ENCODE measurements at regions not wholly inside any gene's neighbourhood (a gene's known extent, or its start where the extent isn't known, plus 50 kb on each side); places are given as distances from the start of the nearest gene placed in this dataset.
"Not testable (repeated sequence)": the region's sequence is repeated elsewhere in the genome, so short reads cannot be mapped to it uniquely, and the experiment has no call there.

DNA sequence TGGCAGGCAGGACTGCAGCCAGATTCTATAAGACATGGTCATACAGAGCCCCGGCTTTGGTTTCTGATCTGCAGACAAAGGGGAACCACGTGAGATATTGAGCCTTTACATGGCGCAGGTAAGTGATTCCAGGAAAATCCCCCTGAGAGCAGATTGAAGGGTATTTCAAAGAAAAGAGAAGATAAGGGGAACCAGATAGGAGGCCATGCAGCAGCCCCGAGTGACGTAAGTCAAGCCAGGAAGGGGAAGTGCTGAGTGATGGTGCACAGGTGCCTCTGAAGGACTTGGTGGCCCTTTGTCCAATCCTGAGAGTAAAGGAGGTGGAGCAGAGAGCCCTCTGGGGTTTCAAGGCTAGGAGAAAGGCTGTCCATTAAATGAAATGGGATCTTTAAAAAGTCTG, 329.0 kb downstream of the ACTR3B start:
- no peak for DNase-seq (ENCODE audit: low read depth)

DNA sequence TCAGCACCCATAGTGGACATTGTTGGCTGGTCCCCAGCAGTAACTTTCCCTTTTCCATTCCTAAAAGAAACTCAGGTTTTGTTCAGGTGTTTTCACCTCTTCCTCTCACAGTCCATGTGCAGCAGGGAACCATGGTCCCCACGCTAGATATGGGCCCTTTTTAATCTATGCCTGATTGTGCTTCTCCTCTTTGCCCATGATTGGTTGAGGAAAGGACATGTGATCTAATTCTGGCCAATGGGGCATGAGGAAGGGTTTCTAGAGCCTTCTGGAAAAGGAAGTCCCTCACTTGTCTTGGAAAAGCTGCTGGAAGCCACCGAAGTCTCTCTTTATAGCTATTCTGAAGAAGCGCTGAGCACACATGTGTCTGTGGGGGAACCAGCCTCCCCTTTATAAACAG, 330.7 kb downstream of the ACTR3B start:
- no peak for DNase-seq (ENCODE audit: low read depth)

DNA sequence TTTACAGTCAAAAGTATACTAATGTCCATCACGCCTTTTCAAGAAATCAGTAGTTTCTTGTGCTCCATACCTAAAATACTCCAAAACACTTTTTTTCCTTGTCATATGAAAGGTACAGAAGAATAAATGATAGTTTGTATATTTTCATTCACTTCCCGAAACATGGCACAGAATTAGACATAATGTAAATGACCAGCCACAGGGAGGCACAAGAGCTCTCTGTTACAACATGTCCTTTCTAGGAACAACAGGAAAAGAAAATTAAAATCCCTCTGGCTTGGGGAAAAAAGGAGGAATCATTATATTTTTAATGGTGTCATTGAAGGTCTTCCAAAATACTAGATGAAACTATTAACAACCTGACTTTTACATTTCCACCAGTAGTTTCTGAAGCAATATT, 331.2 kb downstream of the ACTR3B start:
- DNase-seq (ENCODE audit: low read depth) = no peak

DNA sequence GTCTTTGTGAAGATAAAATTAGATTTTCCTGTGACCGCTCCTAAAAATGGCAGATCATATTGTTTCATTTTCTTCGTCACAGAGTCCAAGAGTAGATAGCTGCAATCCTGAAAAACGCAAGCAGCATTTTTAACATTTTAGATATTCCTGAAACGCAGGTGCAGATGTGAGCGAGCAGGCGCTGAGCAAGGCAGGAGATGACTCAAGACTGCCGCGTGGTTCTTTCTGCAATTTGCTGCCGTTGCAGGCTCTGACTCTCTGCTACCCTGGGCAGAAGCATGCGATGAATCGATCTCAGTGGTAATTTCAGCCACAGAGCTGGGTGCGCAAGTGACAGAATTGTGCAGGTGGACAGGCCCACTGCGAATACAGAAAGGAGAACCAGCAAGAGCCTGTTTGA, 331.9 kb downstream of the ACTR3B start:
- no peak for DNase-seq (ENCODE audit: low read depth)

DNA sequence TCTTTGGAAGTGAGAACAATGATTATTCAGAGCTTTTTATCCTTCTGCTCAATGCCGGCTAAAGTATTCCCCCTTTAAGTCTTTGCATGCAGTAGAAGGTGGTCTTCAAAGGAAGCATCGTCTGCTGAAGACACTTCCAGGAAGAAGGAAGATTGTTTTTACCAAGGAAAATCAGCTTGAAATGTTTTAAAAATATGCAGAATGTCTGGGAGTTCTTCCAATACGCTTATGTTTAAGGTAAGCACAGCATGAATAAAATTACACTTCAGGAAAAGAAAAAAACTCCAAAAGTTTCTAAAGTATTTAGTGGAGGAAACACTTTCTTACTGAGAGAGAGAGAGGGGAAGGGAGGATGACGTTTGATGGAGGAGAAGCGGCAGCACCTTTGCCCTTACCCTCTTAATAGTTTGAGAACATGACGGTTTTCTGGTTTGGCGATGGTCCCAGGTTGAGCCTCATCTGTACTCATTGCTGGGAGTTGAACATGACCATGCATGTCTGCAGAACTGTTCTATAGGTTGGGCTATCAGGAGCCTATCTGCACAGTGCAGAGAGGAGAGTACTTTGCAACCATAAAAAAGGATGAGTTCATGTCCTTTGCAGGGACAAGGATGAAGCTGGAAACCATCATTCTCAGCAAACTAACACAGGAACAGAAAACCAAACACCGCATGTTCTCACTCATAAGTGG, 338.1 kb downstream of the ACTR3B start:
- no peak for DNase-seq (ENCODE audit: low read depth)

DNA sequence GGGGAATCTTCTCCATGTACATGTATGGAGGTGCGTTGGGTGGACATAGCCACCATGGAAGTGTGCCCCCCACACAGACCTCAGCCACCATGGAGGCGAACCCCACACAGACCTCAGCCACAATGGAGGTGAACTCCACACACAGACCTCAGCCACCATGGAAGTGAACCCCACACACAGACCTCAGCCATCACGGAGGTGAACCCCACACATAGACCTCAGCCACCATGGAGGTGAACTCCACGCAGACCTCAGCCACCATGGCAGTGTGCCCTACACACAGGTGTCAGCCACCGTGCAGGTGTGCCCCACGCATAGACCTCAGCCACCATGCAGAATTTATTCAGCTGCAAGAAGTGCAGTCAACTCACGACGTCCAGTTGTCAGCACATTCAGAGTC, 339.7 kb downstream of the ACTR3B start:
- no peak for DNase-seq (ENCODE audit: low read depth)

DNA sequence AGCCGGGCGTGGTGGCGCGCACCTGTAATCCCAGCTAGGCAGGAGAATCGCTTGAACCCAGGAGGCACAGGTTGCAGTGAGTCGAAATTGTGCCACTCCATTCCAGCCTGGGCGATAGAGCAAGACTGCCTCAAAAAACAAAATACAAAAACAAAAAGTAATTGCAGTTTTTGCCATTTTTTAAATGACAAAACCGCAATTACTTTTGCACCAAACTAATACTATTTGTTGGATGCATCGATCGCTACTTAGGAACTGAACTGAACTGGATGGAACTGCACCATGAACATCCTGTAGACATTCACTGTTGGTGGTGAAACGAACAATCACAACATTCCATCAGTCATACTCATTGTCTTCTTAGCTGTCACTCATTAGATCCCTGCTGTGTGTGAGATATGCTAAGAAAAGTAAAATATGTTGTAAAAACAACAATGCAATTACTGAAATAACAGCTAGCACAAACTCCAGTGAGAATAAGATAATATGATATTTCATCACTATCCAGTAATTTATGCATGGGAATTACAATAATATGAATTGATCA, 341.2 kb downstream of the ACTR3B start:
- DNase-seq (ENCODE audit: low read depth) = no peak

DNA sequence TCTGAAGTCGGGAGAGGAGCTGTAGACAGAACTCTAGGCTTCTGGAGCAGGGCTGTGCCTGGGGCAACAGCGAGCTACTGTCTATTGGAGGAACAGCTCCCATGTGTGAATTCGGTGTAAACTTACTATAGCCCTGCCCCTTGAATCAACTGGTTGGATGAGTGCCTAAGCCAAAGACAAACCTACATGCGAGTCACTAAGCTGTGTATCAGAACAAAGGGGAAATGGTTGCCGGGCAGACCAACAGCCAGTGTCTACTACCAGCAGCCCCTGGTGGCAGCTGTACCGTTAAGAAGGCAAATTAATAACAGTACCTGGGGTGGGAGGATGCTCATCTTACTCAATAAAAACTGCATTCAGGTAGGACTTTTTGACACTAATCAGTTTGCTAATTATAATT, 343.6 kb downstream of the ACTR3B start:
- no peak for DNase-seq (ENCODE audit: low read depth)

DNA sequence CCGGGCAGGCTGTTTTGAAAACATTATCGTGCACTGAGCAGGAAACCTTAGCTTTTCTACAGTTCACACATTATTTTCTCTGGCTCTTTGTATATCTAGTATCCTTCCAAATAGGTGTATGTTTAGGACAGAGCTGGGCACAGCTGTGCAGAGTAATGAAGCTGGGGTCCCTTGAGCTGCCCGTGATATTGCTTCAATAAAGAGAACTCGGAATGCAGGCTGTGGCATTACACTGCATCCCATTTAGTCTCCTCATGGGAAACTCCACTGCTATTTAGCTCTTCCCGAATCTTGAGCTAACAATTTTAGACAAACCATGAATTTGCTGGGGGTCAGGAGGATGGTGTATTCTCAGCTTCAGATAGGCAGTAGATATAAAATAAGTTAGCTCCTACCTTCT, 348.3 kb downstream of the ACTR3B start:
- DNase-seq (ENCODE audit: low read depth) = no peak

DNA sequence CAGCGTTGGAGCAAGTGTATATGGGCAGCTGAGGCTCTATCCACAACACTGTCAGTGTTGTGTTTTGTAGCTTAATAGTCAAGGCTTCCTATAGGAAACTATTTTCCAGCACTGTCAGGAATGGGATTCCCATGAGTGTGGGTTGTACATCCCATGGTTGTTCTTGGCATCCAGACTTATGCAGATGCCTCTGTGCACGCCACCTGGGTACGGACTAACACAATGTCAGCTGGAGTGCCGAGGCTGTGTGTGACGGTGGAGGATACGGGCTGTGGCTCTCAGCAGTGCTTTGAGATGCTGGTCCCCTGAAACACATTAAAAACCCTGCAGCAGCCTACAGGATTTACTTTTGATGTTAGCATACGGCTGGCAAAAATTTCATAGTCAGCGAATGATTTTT, 350.0 kb downstream of the ACTR3B start:
- no peak for DNase-seq (ENCODE audit: low read depth)

DNA sequence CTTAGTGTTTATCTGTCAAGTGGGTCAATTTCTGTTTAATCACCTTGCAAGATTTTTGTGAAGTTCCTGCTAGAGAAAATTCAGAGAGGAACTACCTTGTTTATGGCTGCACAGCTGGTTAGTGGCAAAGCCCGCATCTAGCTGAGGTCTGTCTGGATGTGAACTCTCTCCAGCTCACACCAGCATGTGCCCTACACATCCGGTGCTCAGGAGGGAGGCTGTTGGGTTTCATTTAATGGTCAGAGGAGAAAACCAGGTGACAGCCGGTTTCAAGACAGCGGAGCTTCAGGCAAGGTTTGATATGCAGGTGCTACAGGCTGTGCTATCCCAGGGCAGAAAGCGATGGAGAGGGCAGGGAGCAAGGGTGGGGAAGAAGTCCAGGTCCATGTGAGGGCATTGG, 351.1 kb downstream of the ACTR3B start:
- DNase-seq (ENCODE audit: low read depth) = no peak

DNA sequence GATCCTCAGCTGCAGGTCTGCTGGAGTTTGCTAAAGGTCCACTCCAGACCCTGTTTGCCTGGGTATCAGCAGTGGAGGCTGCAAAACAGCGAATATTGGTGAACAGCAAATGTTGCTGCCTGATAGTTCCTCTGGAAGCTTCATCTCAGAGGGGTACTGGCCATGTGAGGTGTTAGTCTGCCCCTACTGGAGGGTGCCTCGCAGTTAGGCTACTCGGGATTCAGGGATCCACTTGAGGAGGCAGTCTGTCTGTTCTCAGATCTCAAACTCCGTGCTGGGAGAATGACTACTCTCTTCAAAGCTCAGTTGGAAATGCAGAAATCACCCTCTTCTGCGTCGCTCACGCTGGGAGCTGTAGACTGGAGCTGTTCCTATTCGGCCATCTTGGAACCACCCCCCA, 362.7 kb downstream of the ACTR3B start:
- not testable (repeated sequence) for DNase-seq (ENCODE audit: low read depth)

DNA sequence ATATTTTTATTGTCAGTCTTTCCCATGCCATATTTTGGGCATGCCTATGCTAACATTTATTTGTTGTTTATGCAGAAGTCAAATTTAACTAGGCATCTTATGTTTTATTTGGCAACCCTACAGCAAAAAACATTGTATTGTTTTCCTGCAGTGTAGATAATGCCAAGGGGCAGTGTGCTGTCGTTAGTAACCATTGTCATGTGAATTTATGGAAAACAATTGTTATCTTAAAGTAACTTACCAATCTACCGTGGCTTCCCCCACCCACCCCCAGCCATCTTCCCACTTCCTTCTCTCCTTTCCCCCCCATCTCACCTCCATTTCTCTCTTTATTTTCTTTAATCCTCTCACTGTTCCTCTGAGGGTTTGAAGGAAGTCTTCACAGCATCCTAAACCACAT, 370.5 kb downstream of the ACTR3B start:
- no peak for DNase-seq (ENCODE audit: low read depth)

DNA sequence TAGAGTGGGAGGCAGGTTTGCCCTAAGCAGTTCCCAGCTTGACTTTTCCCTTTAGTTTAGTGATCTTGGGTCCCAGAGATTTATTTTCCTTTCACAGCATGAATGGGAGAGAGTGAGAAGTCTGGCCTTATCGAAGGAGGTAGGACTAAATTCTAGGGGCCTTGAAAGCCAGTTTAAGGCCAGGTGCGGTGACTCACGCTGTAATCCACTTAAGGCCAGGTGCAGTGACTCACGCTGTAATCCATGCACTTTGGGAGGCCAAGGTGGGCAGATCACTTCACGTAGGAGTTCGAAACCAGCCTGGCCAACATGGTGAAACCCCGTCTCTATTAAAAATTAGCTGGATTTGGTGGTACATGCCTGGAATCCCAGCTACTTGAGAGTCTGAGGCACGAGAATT, 392.2 kb downstream of the ACTR3B start:
- DNase-seq (ENCODE audit: low read depth) = no peak

DNA sequence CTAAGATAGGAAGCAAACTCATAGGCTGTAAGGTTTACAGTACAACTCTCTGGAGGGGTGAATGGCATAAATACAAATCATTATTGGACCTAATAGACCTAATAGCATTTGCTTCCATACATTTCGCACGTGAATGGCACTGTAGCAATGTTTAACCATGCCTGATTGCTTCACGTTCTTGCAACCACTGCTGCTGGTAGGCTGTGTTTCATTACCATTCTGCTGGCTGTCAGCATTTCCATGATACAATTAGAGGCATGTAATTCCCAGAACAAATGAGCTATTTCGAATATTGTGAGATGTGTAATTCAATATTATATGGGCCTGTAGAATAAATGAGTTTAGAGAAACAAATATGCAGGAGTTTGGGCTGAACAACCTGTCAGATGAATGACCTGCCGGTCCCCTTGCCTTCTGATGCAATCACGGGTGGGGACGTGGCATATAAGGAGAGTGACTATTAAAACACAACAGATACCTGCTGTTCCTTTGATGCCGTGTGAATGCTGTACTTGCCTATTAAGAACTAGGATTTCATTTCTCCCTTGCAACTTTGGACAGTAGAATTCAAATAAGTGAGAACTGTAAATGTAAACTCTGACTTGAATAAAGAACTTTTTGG, 393.4 kb downstream of the ACTR3B start:
- DNase-seq (ENCODE audit: low read depth) = no peak

DNA sequence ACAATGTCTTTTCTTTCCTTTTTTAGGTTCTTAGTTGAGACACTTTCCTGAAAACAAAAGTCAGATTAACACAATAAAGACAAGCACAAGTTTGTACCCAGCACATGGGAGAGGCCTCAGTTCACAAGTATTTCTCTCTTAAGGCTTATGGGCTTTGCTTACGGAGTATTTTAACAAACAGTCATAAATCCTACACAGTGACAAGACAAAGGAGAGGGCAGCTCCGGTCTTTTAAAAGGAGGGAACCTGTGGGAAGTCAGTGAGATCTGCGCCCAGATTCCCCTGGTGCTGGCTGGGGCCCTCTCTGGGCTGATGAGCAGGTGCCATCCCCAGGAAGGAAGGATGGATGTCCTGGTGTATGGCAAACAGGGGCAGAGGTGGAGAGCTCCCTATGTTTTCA, 398.6 kb downstream of the ACTR3B start:
- no peak for DNase-seq (ENCODE audit: low read depth)

DNA sequence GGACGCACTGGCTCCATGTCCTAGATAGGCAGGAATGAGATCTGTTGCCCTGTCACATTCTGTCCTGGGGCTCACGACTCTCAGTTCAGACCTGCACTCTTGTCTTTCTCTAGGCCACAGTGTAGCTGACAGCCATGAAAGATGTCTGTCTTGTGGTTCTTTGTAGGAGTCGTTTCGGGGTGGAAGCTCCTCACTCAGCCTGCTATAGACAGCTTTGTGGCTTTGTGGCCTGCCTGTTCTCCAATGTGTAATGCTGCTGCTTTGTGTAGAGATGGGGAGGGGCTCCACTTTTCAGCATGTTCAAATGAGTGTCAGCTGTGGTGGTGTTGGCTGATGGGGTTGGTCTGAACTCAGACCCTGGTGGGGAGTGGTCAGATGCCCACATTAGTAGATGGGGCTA, 410.7 kb downstream of the ACTR3B start:
- DNase-seq (ENCODE audit: low read depth) = no peak

DNA sequence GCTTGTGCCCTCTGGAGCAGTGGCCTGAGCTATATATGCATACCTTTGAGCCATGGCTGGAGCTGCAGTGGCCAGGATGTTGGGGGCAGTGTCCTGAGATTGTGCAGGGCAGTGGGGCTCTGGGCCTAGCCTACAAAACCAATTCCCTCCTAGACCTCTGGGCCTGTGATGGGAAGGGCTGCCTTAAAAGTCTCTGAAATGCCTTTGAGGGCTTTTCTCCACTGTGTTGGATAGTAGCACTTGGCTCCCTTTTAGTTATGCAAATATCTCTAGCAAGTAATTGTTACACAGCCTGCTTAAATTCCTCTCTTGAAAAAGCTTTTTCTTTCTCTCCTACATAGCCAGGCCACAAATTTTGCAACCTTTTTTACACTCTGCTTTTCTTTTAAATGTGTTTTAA, 426.4 kb downstream of the ACTR3B start:
- DNase-seq (ENCODE audit: low read depth) = no peak

DNA sequence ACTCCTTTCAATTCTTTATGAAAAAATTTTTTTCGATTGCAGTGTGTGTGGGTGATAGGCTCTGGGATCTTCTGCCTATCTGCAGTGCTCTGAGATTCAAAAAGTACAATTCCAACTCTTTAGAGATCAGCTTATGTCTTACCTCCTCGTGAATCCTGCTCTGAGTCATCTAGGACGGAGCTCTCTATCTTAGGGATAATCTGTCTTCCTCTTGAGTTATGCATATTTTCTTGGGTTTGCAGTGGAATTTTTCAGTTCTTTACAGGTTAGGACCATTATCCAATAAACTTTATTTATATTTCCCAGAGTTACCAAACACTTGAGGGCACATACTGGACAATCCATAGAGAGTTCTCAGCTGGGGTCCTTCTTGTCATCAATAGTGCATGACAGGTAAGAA, 428.6 kb downstream of the ACTR3B start:
- no peak for DNase-seq (ENCODE audit: low read depth)

DNA sequence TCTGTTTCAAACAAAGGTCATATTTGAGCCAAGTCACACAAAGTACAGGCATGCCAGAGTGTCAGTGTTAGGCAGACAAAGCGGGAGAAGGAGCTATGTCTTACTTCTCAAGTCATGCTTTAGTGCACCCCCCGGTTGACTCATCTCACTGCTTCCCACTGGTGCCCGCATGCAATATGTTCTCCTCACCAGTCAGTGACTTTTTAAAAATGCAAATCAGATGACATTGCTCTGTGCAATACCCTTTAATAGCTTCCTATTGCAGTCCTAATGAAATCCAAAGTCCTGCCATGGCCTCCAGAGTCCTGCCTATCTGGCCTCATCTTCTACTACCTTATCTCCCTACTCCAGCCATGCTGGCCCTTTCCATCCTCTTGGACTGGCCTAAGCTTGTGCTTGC, 429.1 kb downstream of the ACTR3B start:
- DNase-seq (ENCODE audit: low read depth) = no peak

DNA sequence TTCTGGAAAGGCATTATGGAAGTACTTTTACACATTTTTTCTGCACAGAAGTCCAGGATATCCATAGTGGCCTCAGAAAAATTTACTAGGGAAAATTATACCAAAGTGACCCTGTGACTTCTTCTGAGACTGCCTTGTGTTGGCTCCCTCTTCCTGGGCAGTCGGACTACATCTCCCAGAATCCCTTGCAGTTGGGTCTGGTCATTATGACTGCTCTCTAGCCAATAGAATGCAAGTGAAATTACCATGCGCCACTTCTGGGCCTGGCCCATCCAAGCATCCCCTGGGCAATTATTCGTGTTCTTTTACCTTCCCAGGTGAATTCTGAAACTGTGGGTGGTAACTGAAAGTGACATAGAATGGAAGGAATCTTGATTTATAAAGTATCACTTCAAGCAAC, 430.9 kb downstream of the ACTR3B start:
- DNase-seq (ENCODE audit: low read depth) = no peak

DNA sequence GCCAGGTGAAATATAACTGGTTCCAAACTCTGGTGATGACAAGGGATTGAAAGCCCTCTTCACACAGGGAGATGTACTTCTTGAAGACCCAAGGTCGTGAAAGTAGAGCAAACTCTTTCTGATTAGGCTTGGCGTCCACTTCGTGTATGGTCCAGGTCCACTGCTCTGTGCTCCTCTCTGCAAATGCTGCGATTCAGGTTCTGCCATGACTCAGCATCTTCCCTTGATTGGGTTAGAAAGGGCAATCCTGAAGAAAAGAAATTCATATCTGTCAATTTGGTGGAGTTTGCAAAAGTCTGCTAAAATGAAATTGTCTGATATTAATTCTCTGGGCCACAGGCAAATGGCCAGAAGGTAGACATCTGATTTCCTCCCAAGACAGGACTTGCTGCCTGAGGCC, 431.4 kb downstream of the ACTR3B start:
- DNase-seq (ENCODE audit: low read depth) = no peak

DNA sequence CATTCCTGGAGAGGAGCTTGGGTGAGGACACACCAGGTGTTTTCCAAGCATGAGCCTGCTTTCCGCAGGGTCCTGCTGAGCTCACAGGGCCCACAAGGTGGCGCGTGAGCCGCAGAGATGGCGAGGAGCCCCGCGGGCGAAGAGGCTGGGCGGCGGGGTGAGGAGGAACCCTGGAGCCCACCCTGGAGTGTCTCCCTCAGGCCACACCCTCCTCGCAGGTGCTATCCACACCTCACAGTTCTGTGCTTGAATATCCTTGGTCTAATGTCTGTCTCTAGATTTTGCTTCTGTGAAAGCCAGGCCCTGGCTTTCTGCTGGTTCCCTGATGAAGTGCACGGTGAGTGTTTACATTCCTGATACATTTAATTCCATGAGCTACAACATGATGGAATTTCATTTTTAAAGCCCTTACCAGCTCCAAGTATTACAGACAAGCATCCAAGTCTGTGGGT, 433.6 kb downstream of the ACTR3B start:
- no peak for DNase-seq (ENCODE audit: low read depth)

DNA sequence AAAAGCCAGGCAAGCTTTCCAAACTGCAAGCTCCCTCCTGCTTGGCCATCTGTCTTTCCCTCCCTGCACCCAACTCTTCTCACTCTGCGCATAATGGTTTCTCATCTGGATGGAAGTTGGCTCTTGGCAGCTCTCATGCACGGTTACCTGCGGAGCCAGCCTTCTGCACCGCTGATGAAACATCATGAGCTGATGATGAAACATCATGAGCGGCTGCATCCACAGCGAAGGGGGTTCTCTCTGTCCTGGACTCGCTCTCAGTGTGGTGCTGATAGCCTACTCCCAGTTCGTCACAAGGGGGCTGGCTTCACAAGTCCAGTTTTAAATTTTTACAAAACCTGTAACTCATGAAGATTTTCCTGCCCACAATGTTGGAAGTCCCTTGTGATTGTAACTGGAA, 457.5 kb downstream of the ACTR3B start:
- DNase-seq (ENCODE audit: low read depth) = no peak
